K562 (cell line): ENCODE measurements at regions not wholly inside any gene's neighbourhood (a gene's known extent, or its start where the extent isn't known, plus 50 kb on each side); places are given as distances from the start of the nearest gene placed in this dataset.

Source experiments
- AFF4 ChIP-seq: sonication (generic); formaldehyde crosslinking; IDR thresholded peaks from 2 replicates; pipeline ENCODE4 v1.8.0; 2023; ENCODE audit warnings: mild to moderate bottlenecking, missing genetic modification reagents
- BRD4 ChIP-seq: fragments of 200-600 bp; sonication (generic); IDR thresholded peaks from 2 replicates; pipeline ENCODE4 v1.6.1; 2017; ENCODE audit warnings: inconsistent platforms
- CEBPB ChIP-seq: fragments of 450-650 bp; IDR thresholded peaks from 2 replicates; pipeline ENCODE4 v1.6.1; 2016; ENCODE audit warnings: missing genetic modification characterization, missing compliant biosample characterization
- CTCF ChIP-seq, 3 experiments: IDR thresholded peaks in 2 of 3; conservative IDR thresholded peaks in 1 of 3; 2 replicates each; pipeline ENCODE4 v1.5.1; 2011 to 2012; ENCODE audit warnings: low read length in 3 of 3, mild to moderate bottlenecking in 3 of 3, control low read depth in 2 of 3, improper control_type of control experiment in 1 of 3, inconsistent platforms in 1 of 3, low read depth in 1 of 3, mixed read lengths in 1 of 3, moderate library complexity in 1 of 3; ENCODE audit not compliant: insufficient read depth in 2 of 3
- HNRNPH1 ChIP-seq: fragments of 200-400 bp; formaldehyde crosslinking; optimal IDR thresholded peaks from 2 replicates; pipeline ENCODE3; 2017; ENCODE audit warnings: low read depth, mild to moderate bottlenecking, low read length, moderate library complexity
- MEF2A ChIP-seq: IDR thresholded peaks from 2 replicates; pipeline ENCODE4 v1.6.1; 2011; ENCODE audit warnings: low read depth, mild to moderate bottlenecking, low read length, moderate library complexity; ENCODE audit not compliant: control insufficient read depth
- MLX ChIP-seq, 2 experiments: fragments of 450-650 bp in 1 of 2; sonication (generic) in 1 of 2; formaldehyde crosslinking; conservative IDR thresholded peaks; 2 replicates each; pipeline versions ENCODE4 v1.4.0 to v1.8.1; 2020 to 2022; ENCODE audit warnings: mild to moderate bottlenecking in 1 of 2, missing genetic modification reagents in 1 of 2
- RBM22 ChIP-seq: fragments of 200-400 bp; formaldehyde crosslinking; IDR thresholded peaks from 2 replicates; pipeline ENCODE4 v1.6.1; 2018; ENCODE audit warnings: low read length, low read depth; ENCODE audit not compliant: poor library complexity, severe bottlenecking
- SRSF7 ChIP-seq: fragments of 200-400 bp; formaldehyde crosslinking; optimal IDR thresholded peaks from 2 replicates; pipeline ENCODE3; 2017; ENCODE audit warnings: mild to moderate bottlenecking, low read depth, low read length
- TCF3 ChIP-seq: sonication (generic); formaldehyde crosslinking; IDR thresholded peaks from 2 replicates; pipeline ENCODE4 v1.4.0; 2020; ENCODE audit warnings: mild to moderate bottlenecking, missing genetic modification reagents
- TFAP4 ChIP-seq: sonication (generic); formaldehyde crosslinking; IDR thresholded peaks from 2 replicates; pipeline ENCODE4 v1.8.0; 2022; ENCODE audit warnings: missing genetic modification reagents, mild to moderate bottlenecking, moderate library complexity, borderline replicate concordance
- USF2 ChIP-seq: sonication (generic); formaldehyde crosslinking; IDR thresholded peaks from 2 replicates; pipeline ENCODE4 v1.5.0; 2020; ENCODE audit warnings: missing genetic modification reagents
- ZBTB33 ChIP-seq: sonication (generic); formaldehyde crosslinking; IDR thresholded peaks from 2 replicates; pipeline ENCODE4 v1.8.1; 2023; ENCODE audit warnings: mild to moderate bottlenecking, missing genetic modification reagents
- ZBTB34 ChIP-seq: fragments of 250-450 bp; sonication (Bioruptor Pico); IDR thresholded peaks from 2 replicates; pipeline ENCODE4 v1.8.0; 2021; ENCODE audit warnings: mild to moderate bottlenecking, moderate library complexity

GRCh38 chr2:12203528-12203927 is 457.1 kb downstream of the LPIN1 start:
- TF ChIP-seq USF2 (CRISPR knock-in tag) (no peak), RBM22 (no peak), BRD4 (no peak), TCF3 (CRISPR knock-in tag) (no peak), MLX (CRISPR knock-in tag; conservative IDR thresholded peaks at IDR 0.05) (no peak), CTCF (IDR thresholded peaks at IDR 0.05 in 2 of 3, conservative IDR thresholded peaks at IDR 0.05 in 1 of 3; ENCODE audit: insufficient read depth in 2 of 3, low read depth in 1 of 3, low read length in 3 of 3) (no peak), TFAP4 (CRISPR knock-in tag) (no peak), MEF2A (no peak), ZBTB33 (no peak), HNRNPH1 (no peak), SRSF7 (no peak), AFF4 (CRISPR knock-in tag) (no peak), ZBTB34 (CRISPR knock-in tag) (no peak), CEBPB (tag) (no peak)
